ENCODE measurements at regions not wholly inside any gene's neighbourhood (a gene's known extent, or its start where the extent isn't known, plus 50 kb on each side); places are given as distances from the start of the nearest gene placed in this dataset.

DNA sequence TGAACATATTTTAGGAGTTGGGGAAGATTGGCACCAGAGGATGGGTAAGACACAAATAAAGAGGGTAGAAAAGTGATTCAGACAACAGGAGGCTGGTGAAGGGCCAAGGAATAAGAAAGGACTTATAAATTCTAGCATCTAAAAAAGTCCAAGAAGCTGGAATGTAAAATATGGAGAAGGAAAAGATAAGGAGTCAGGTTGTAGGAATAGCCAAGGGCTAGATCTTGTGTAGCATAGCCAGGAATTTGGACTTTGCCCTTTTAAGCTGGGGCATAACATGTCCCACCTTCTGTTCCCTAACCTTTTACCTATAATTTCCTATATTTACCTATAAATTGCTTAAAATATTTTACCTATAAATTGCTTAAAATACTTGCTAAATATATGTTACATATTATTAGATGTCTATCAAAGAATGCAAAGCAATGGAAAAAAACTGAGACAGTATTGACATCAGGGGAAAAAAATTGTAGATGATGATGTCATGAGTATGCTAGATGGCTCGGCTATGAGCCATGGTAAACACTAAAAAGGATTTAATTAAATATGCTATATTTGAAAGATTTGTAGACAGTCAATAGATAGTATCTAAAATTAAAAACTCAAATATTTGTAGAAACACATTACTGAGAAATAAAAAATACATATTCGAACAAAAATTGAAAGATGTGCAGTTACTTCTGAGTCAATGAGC is 99.7 kb upstream of the PLEKHG7 start:
- Histone ChIP-seq H3K36me3 (ENCODE audit: control insufficient read depth, insufficient read depth, low read length) (no peaks in the 10 kb centered on the region), H3K4me3 (ENCODE audit: insufficient read depth, low read depth, low read length, poor library complexity, severe bottlenecking) (no peak overlapping the region), H3K27me3 (replicated peaks; ENCODE audit: control insufficient read depth, insufficient read depth, low read length, poor library complexity, severe bottlenecking) (no peaks in the 10 kb centered on the region), H3K27ac (ENCODE audit: insufficient read depth, low read length, poor library complexity, severe bottlenecking) (no peak overlapping the region), H3K9me3 (ENCODE audit: control insufficient read depth, low read length) (no peaks in the 10 kb centered on the region), H3K4me1 (ENCODE audit: control insufficient read depth, insufficient read depth, low read length, poor library complexity, severe bottlenecking) (no peaks in the 10 kb centered on the region)
- DNase-seq, result no peak

- no peaks in the 10 kb centered on the region for H3K4me1 ChIP-seq (ENCODE audit: control insufficient read depth, insufficient read depth, low read length, poor library complexity, severe bottlenecking)
- H3K27me3 ChIP-seq (replicated peaks; ENCODE audit: control insufficient read depth, insufficient read depth, low read length, poor library complexity, severe bottlenecking), result no peaks in the 10 kb centered on the region
- H3K4me3 ChIP-seq (ENCODE audit: insufficient read depth, low read depth, low read length, poor library complexity, severe bottlenecking), result no peak overlapping the region
- DNase-seq, result no peak
- H3K9me3 ChIP-seq (ENCODE audit: control insufficient read depth, low read length), result no peaks in the 10 kb centered on the region
- no peak overlapping the region for H3K27ac ChIP-seq (ENCODE audit: insufficient read depth, low read length, poor library complexity, severe bottlenecking)
- H3K36me3 ChIP-seq (ENCODE audit: control insufficient read depth, insufficient read depth, low read length), result no peaks in the 10 kb centered on the region
Measured at GRCh38 chr12:92602476-92602875, 100.3 kb upstream of the PLEKHG7 start.

DNA sequence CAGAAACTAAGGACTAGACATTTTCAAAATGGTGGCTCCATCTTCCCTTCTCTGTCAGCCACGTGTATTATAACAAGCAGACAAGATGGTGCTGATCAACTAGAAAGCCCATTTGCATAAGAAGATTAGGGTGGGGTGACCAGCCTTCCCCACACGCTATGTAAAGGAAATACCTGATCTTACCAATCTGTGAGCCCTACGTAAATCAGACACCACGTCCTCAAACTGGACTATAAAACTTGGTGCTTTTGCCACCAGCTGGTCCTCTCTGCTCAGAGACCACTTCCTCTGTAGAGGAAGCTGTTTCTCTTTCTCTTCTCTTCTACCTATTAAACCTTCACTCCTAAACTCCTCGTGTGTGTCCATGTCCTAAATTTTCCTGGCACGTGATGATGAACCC is 101.1 kb upstream of the PLEKHG7 start:
- Histone ChIP-seq H3K27ac (ENCODE audit: insufficient read depth, low read length, poor library complexity, severe bottlenecking) (no peak overlapping the region), H3K4me3 (ENCODE audit: insufficient read depth, low read depth, low read length, poor library complexity, severe bottlenecking) (no peak overlapping the region), H3K4me1 (ENCODE audit: control insufficient read depth, insufficient read depth, low read length, poor library complexity, severe bottlenecking) (no peaks in the 10 kb centered on the region), H3K9me3 (ENCODE audit: control insufficient read depth, low read length) (no peaks in the 10 kb centered on the region), H3K27me3 (replicated peaks; ENCODE audit: control insufficient read depth, insufficient read depth, low read length, poor library complexity, severe bottlenecking) (no peaks in the 10 kb centered on the region), H3K36me3 (ENCODE audit: control insufficient read depth, insufficient read depth, low read length) (no peaks in the 10 kb centered on the region)
- DNase-seq, result no peak

DNA sequence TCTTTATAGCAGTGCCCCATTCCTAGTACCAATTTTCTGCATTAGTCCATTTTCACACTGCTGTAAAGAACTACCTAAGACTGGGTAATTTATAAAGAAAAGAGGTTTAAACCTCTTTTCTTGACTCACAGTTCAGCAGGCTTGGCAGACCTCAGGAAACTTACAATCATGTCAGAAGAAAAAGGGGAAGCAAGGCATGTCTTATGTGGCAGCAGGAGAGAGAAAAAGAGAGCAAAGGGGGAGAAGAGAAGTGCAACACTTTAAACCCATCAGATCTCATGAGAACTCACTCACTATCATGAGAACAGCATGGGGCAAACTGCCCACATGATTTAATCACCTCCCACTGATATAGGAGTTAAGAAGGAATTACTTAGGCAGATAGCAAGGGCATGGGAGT is 101.6 kb upstream of the PLEKHG7 start:
- Histone ChIP-seq H3K9me3 (ENCODE audit: control insufficient read depth, low read length) (no peaks in the 10 kb centered on the region), H3K4me3 (ENCODE audit: insufficient read depth, low read depth, low read length, poor library complexity, severe bottlenecking) (no peak overlapping the region), H3K27me3 (replicated peaks; ENCODE audit: control insufficient read depth, insufficient read depth, low read length, poor library complexity, severe bottlenecking) (no peaks in the 10 kb centered on the region), H3K4me1 (ENCODE audit: control insufficient read depth, insufficient read depth, low read length, poor library complexity, severe bottlenecking) (no peaks in the 10 kb centered on the region), H3K27ac (ENCODE audit: insufficient read depth, low read length, poor library complexity, severe bottlenecking) (no peak overlapping the region), H3K36me3 (ENCODE audit: control insufficient read depth, insufficient read depth, low read length) (no peaks in the 10 kb centered on the region)
- no peak for DNase-seq

- Histone ChIP-seq H3K27me3 (replicated peaks; ENCODE audit: control insufficient read depth, insufficient read depth, low read length, poor library complexity, severe bottlenecking) (no peaks in the 10 kb centered on the region), H3K27ac (ENCODE audit: insufficient read depth, low read length, poor library complexity, severe bottlenecking) (no peak overlapping the region), H3K9me3 (ENCODE audit: control insufficient read depth, low read length) (no peaks in the 10 kb centered on the region), H3K4me1 (ENCODE audit: control insufficient read depth, insufficient read depth, low read length, poor library complexity, severe bottlenecking) (peaks cover 6% of the 10 kb centered on the region), H3K36me3 (ENCODE audit: control insufficient read depth, insufficient read depth, low read length) (no peaks in the 10 kb centered on the region), H3K4me3 (ENCODE audit: insufficient read depth, low read depth, low read length, poor library complexity, severe bottlenecking) (no peak overlapping the region)
- DNase-seq, result no peak
Measured at GRCh38 chr12:92600052-92600451, 102.7 kb upstream of the PLEKHG7 start.

GRCh38 chr12:92597997-92598396 is 104.8 kb upstream of the PLEKHG7 start:
- peaks cover 17% of the 10 kb centered on the region for H3K4me1 ChIP-seq (ENCODE audit: control insufficient read depth, insufficient read depth, low read length, poor library complexity, severe bottlenecking)
- H3K36me3 ChIP-seq (ENCODE audit: control insufficient read depth, insufficient read depth, low read length), result no peaks in the 10 kb centered on the region
- H3K27ac ChIP-seq (ENCODE audit: insufficient read depth, low read length, poor library complexity, severe bottlenecking), result no peak overlapping the region
- DNase-seq, result no peak
- no peak overlapping the region for H3K4me3 ChIP-seq (ENCODE audit: insufficient read depth, low read depth, low read length, poor library complexity, severe bottlenecking)
- H3K27me3 ChIP-seq (replicated peaks; ENCODE audit: control insufficient read depth, insufficient read depth, low read length, poor library complexity, severe bottlenecking), result no peaks in the 10 kb centered on the region
- H3K9me3 ChIP-seq (ENCODE audit: control insufficient read depth, low read length), result no peaks in the 10 kb centered on the region

- H3K4me1 ChIP-seq (ENCODE audit: control insufficient read depth, insufficient read depth, low read length, poor library complexity, severe bottlenecking), result peaks cover 19% of the 10 kb centered on the region
Measured at GRCh38 chr12:92597118-92597517, 105.7 kb upstream of the PLEKHG7 start.

GRCh38 chr12:92596383-92596782 is 106.4 kb upstream of the PLEKHG7 start:
- no peak overlapping the region for H3K27ac ChIP-seq (ENCODE audit: insufficient read depth, low read length, poor library complexity, severe bottlenecking)
- H3K9me3 ChIP-seq (ENCODE audit: control insufficient read depth, low read length), result no peaks in the 10 kb centered on the region

More at GRCh38 chr12:92597118-92597517, 105.7 kb upstream of the PLEKHG7 start:
- Histone ChIP-seq H3K27ac (ENCODE audit: insufficient read depth, low read length, poor library complexity, severe bottlenecking) (no peak overlapping the region), H3K4me3 (ENCODE audit: insufficient read depth, low read depth, low read length, poor library complexity, severe bottlenecking) (no peak overlapping the region), H3K27me3 (replicated peaks; ENCODE audit: control insufficient read depth, insufficient read depth, low read length, poor library complexity, severe bottlenecking) (no peaks in the 10 kb centered on the region), H3K36me3 (ENCODE audit: control insufficient read depth, insufficient read depth, low read length) (no peaks in the 10 kb centered on the region), H3K9me3 (ENCODE audit: control insufficient read depth, low read length) (no peaks in the 10 kb centered on the region)
- no peak for DNase-seq

GRCh38 chr12:92595663-92596062 is 107.1 kb upstream of the PLEKHG7 start:
- H3K4me3 ChIP-seq (ENCODE audit: insufficient read depth, low read depth, low read length, poor library complexity, severe bottlenecking), result no peak overlapping the region
- no peaks in the 10 kb centered on the region for H3K36me3 ChIP-seq (ENCODE audit: control insufficient read depth, insufficient read depth, low read length)
- H3K27ac ChIP-seq (ENCODE audit: insufficient read depth, low read length, poor library complexity, severe bottlenecking), result no peak overlapping the region
- DNase-seq, result no peak
- H3K27me3 ChIP-seq (replicated peaks; ENCODE audit: control insufficient read depth, insufficient read depth, low read length, poor library complexity, severe bottlenecking), result no peaks in the 10 kb centered on the region
- no peaks in the 10 kb centered on the region for H3K9me3 ChIP-seq (ENCODE audit: control insufficient read depth, low read length)
- H3K4me1 ChIP-seq (ENCODE audit: control insufficient read depth, insufficient read depth, low read length, poor library complexity, severe bottlenecking), result peaks cover 19% of the 10 kb centered on the region

More at GRCh38 chr12:92596383-92596782, 106.4 kb upstream of the PLEKHG7 start:
- H3K36me3 ChIP-seq (ENCODE audit: control insufficient read depth, insufficient read depth, low read length), result no peaks in the 10 kb centered on the region
- peaks cover 19% of the 10 kb centered on the region for H3K4me1 ChIP-seq (ENCODE audit: control insufficient read depth, insufficient read depth, low read length, poor library complexity, severe bottlenecking)
- DNase-seq, result no peak
- no peak overlapping the region for H3K4me3 ChIP-seq (ENCODE audit: insufficient read depth, low read depth, low read length, poor library complexity, severe bottlenecking)
- H3K27me3 ChIP-seq (replicated peaks; ENCODE audit: control insufficient read depth, insufficient read depth, low read length, poor library complexity, severe bottlenecking), result no peaks in the 10 kb centered on the region

GRCh38 chr12:92593734-92594402 is 108.9 kb upstream of the PLEKHG7 start:
- Histone ChIP-seq H3K36me3 (ENCODE audit: control insufficient read depth, insufficient read depth, low read length) (no peaks in the 10 kb centered on the region), H3K4me1 (ENCODE audit: control insufficient read depth, insufficient read depth, low read length, poor library complexity, severe bottlenecking) (peaks cover 19% of the 10 kb centered on the region), H3K4me3 (ENCODE audit: insufficient read depth, low read depth, low read length, poor library complexity, severe bottlenecking) (no peak overlapping the region), H3K9me3 (ENCODE audit: control insufficient read depth, low read length) (no peaks in the 10 kb centered on the region), H3K27ac (ENCODE audit: insufficient read depth, low read length, poor library complexity, severe bottlenecking) (peak overlapping the region; percentile 95), H3K27me3 (replicated peaks; ENCODE audit: control insufficient read depth, insufficient read depth, low read length, poor library complexity, severe bottlenecking) (no peaks in the 10 kb centered on the region)
- DNase-seq, result peak; percentile 80 to 82 (median 80)

All from effector memory CD4-positive, alpha-beta T cell (primary cell).